GM12892 (cell line): ENCODE measurements at regions not wholly inside any gene's neighbourhood (a gene's known extent, or its start where the extent isn't known, plus 50 kb on each side); places are given as distances from the start of the nearest gene placed in this dataset.

Experiments used
- POLR2A ChIP-seq: IDR thresholded peaks from 2 replicates; pipeline ENCODE4 v1.6.1; 2011; ENCODE audit warnings: low read depth, low read length, control low read depth
- POLR2AphosphoS5 ChIP-seq: IDR thresholded peaks from 2 replicates; pipeline ENCODE4 v1.6.1; 2011; ENCODE audit warnings: low read depth, low read length, control low read depth
- TAF1 ChIP-seq: IDR thresholded peaks from 2 replicates; pipeline ENCODE4 v1.6.1; 2011; ENCODE audit warnings: low read depth, mild to moderate bottlenecking, control low read depth, low read length, borderline replicate concordance

DNA sequence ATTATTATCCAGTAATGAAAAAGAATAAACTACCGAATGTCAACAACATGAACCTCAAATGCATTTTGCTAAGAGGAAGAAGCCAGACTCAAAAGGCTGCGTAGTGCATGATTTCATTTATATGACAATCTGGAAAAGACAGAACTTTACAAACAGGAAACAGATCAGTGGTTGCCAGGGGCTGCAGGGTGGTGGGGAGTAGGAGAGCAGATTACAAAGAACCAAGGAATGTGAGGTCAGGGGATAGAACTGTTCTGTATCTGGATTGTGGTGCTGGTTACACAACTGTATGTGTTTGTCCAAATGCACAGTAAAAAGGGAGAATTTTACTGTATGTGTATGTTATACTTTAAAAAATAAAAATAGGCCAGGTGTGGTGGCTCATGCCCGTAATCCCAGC lies 89.7 kb upstream of the MYL2 start:
- TF ChIP-seq POLR2AphosphoS5 (no peak), POLR2A (no peak), TAF1 (no peak)
